PFSK-1 (cell line): ENCODE measurements at regions not wholly inside any gene's neighbourhood (a gene's known extent, or its start where the extent isn't known, plus 50 kb on each side); places are given as distances from the start of the nearest gene placed in this dataset.

ENCODE experiments used
- POLR2AphosphoS5 ChIP-seq: IDR thresholded peaks from 2 replicates; pipeline ENCODE4 v1.6.1; 2012; ENCODE audit warnings: low read depth, mild to moderate bottlenecking, control low read depth, low read length, moderate library complexity
- REST ChIP-seq, 2 experiments: IDR thresholded peaks; 2 replicates each; pipeline versions ENCODE4 v1.6.1 to v1.8.0; 2011 to 2012; ENCODE audit warnings: low read depth in 2 of 2, low read length in 2 of 2, control low read depth in 1 of 2, inconsistent platforms in 1 of 2, mild to moderate bottlenecking in 1 of 2, moderate library complexity in 1 of 2; ENCODE audit not compliant: insufficient read depth in 1 of 2
- SIN3A ChIP-seq: IDR thresholded peaks from 2 replicates; pipeline ENCODE4 v1.6.1; 2012; ENCODE audit warnings: mild to moderate bottlenecking, low read length, moderate library complexity, borderline replicate concordance; ENCODE audit not compliant: insufficient read depth
- TAF1 ChIP-seq: IDR thresholded peaks from 2 replicates; pipeline ENCODE4 v1.6.1; 2012; ENCODE audit warnings: low read length, control low read depth, borderline replicate concordance; ENCODE audit not compliant: insufficient read depth

GRCh38 chr20:51096582-51097267, 73.8 kb upstream of the KCNG1 start:
- TF ChIP-seq SIN3A (no peak), POLR2AphosphoS5 (no peak), TAF1 (no peak), REST (IDR thresholded peaks at IDR 0.05; ENCODE audit: insufficient read depth in 1 of 2, low read depth in 2 of 2, low read length in 2 of 2) (no peak)
